H1 (cell line): ENCODE measurements at regions not wholly inside any gene's neighbourhood (a gene's known extent, or its start where the extent isn't known, plus 50 kb on each side); places are given as distances from the start of the nearest gene placed in this dataset.

Source experiments
- SP2 ChIP-seq: IDR thresholded peaks from 2 replicates; pipeline ENCODE4 v1.6.1; 2012; ENCODE audit warnings: mild to moderate bottlenecking, low read length, inconsistent platforms

- TF ChIP-seq SP2 = no peak
- TF ChIP-seq, all 59 proteins: peak for 0
Measured at GRCh38 chr15:37394402-37395099, 294.2 kb upstream of the MEIS2 start (continued).
